HepG2 (cell line): ENCODE measurements at regions not wholly inside any gene's neighbourhood (a gene's known extent, or its start where the extent isn't known, plus 50 kb on each side); places are given as distances from the start of the nearest gene placed in this dataset.
A peak's percentile ranks its signal among the peaks of the same experiment; 100 is the strongest.

ENCODE experiments used
- ATAC-seq: fragments of 200-7000 bp; cut with Tn5 transposase; 3 replicates; pipeline ENCODE4 v1.9.1; 2020; ENCODE audit warnings: mild to moderate bottlenecking, moderate library complexity
- BruUV-seq: library from RNA; stranded (reverse); fragments of 400-500 nt; replicated peaks from 2 replicates; lab custom pipeline; 2021; lab: Mats Ljungman, UMichigan
- CTCF ChIA-PET: fragments of 300-600 bp; formaldehyde crosslinking; extraction: SDS; loops from one replicate; lab custom pipeline; 2021; ENCODE audit warnings: low total read pairs, inconsistent platforms, low intra/inter-chr PET ratio; lab: Yijun Ruan, JAX
- POLR2A ChIA-PET: fragments of 350-600 bp; sonication (Branson Sonifier 250); formaldehyde crosslinking; loops from one replicate; lab custom pipeline; 2020; ENCODE audit warnings: antibody characterized with exemption, inconsistent platforms; lab: Yijun Ruan, JAX
- DNase-seq: peaks from one replicate; pipeline ENCODE4 v3.0.0-alpha.2; 2015; ENCODE audit warnings: low spot score
- FAIRE-seq: peaks from 3 replicates; lab custom pipeline; 2011; peaks lifted over from hg19 to GRCh38; lab: Jason Lieb, UNC
- H2AFZ ChIP-seq: one replicate; pipeline ENCODE4 v1.6.1; 2011; ENCODE audit warnings: low read length, inconsistent platforms
- H3K27ac ChIP-seq: fragments of 300-600 bp; 3 replicates; pipeline ENCODE4 v1.8.0; 2011; ENCODE audit warnings: mixed run types, mild to moderate bottlenecking, mixed read lengths, low read length, inconsistent platforms; ENCODE audit not compliant: insufficient read depth; ENCODE audit errors: extremely low read length
- H3K27me3 ChIP-seq, 2 experiments: fragments of 200-600 bp in 1 of 2; 2 replicates in 1 of 2; 3 replicates in 1 of 2; pipeline versions ENCODE4 v1.6.0 to v1.8.0; 2011; ENCODE audit warnings: low read length in 2 of 2, mild to moderate bottlenecking in 2 of 2, moderate library complexity in 2 of 2, inconsistent platforms in 1 of 2; ENCODE audit not compliant: insufficient read depth in 2 of 2, control insufficient read depth in 1 of 2
- H3K36me3 ChIP-seq, 2 experiments: fragments of 200-600 bp in 1 of 2; replicated peaks in 1 of 2; 2 replicates in 1 of 2; 3 replicates in 1 of 2; pipeline versions ENCODE4 v1.5.1 to v1.8.0; 2011; ENCODE audit warnings: low read length in 2 of 2, inconsistent platforms in 1 of 2; ENCODE audit not compliant: insufficient read depth in 2 of 2, control insufficient read depth in 1 of 2
- H3K4me1 ChIP-seq: 2 replicates; pipeline ENCODE4 v1.5.1; 2012; ENCODE audit warnings: low read length, inconsistent platforms; ENCODE audit not compliant: insufficient read depth
- H3K4me2 ChIP-seq: 2 replicates; pipeline ENCODE4 v1.6.0; 2011; ENCODE audit warnings: low read depth, low read length, inconsistent platforms
- H3K4me3 ChIP-seq, 3 experiments: fragments of 200-600 bp in 1 of 3; sonication (generic), shearing (Covaris generic) in 1 of 3; replicated peaks in 1 of 3; 2 replicates each; pipeline ENCODE4 v1.5.1; 2011 to 2016; ENCODE audit warnings: low read length in 3 of 3, inconsistent platforms in 2 of 3, low read depth in 2 of 3, mild to moderate bottlenecking in 2 of 3, control low read depth in 1 of 3, mixed read lengths in 1 of 3; ENCODE audit not compliant: insufficient read depth in 1 of 3
- H3K79me2 ChIP-seq: one replicate; pipeline ENCODE4 v1.6.1; 2011; ENCODE audit warnings: low read length, inconsistent platforms; ENCODE audit not compliant: insufficient read depth
- H3K9ac ChIP-seq: 2 replicates; pipeline ENCODE4 v1.6.0; 2011; ENCODE audit warnings: mild to moderate bottlenecking, low read depth, low read length, inconsistent platforms; ENCODE audit not compliant: insufficient read depth
- H3K9me3 ChIP-seq: 2 replicates; pipeline ENCODE4 v1.5.1; 2012; ENCODE audit warnings: mild to moderate bottlenecking, low read length
- H4K20me1 ChIP-seq: 2 replicates; pipeline ENCODE4 v1.6.0; 2011; ENCODE audit warnings: inconsistent platforms, mild to moderate bottlenecking, low read length, moderate library complexity; ENCODE audit not compliant: insufficient read depth
- CHD2 ChIP-seq: IDR thresholded peaks from 2 replicates; pipeline ENCODE4 v1.6.1; 2011; ENCODE audit warnings: low read depth, low read length, improper control_type of control experiment
- HHEX ChIP-seq: IDR thresholded peaks from 2 replicates; pipeline ENCODE4 v1.6.1; 2016; ENCODE audit warnings: control low read depth
- HNRNPK ChIP-seq: fragments of 200-400 bp; formaldehyde crosslinking; IDR thresholded peaks from 2 replicates; pipeline ENCODE4 v1.6.1; 2018; ENCODE audit warnings: low read length, low read depth, moderate library complexity, mild to moderate bottlenecking; ENCODE audit not compliant: poor library complexity, severe bottlenecking
- HNRNPUL1 ChIP-seq: fragments of 200-400 bp; formaldehyde crosslinking; IDR thresholded peaks from 2 replicates; pipeline ENCODE4 v1.6.1; 2017; ENCODE audit warnings: low read depth, mild to moderate bottlenecking, low read length, moderate library complexity
- KAT2B ChIP-seq: fragments of 150-350 bp; IDR thresholded peaks from 2 replicates; pipeline ENCODE4 v1.6.1; 2014; ENCODE audit warnings: low read depth, low read length, borderline replicate concordance
- NR2F1 ChIP-seq, 2 experiments: fragments of 450-650 bp in 1 of 2; formaldehyde crosslinking in 1 of 2; IDR thresholded peaks; 2 replicates each; pipeline versions ENCODE4 v1.5.0 to v1.6.1; 2016 to 2020; ENCODE audit warnings: mild to moderate bottlenecking in 1 of 2, missing compliant biosample characterization in 1 of 2, missing genetic modification reagents in 1 of 2, moderate library complexity in 1 of 2
- ONECUT2 ChIP-seq: sonication (generic); formaldehyde crosslinking; IDR thresholded peaks from 2 replicates; pipeline ENCODE4 v1.4.0; 2020; ENCODE audit warnings: missing genetic modification reagents
- TAF1 ChIP-seq: sonication (generic); formaldehyde crosslinking; IDR thresholded peaks from 2 replicates; pipeline ENCODE4 v1.4.0; 2020; ENCODE audit warnings: missing genetic modification reagents
- ZNF33B ChIP-seq: sonication (generic); formaldehyde crosslinking; IDR thresholded peaks from 2 replicates; pipeline ENCODE4 v1.5.1; 2020; ENCODE audit warnings: mild to moderate bottlenecking, missing genetic modification reagents
- WGBS: methylation state at CpG from one replicate; pipeline ENCODE4 v1.1.6; 2017; ENCODE audit warnings: low lambda C conversion rate; 5-methylcytosine and 5-hydroxymethylcytosine counted together
- in situ Hi-C: cut with HindIII; loops from 2 replicates; pipeline ENCODE4 v1.10.0; 2017; ENCODE audit warnings: low pct_unique_long_range_greater_than_20kb; ENCODE audit not compliant: extremely low pct_ligation_motif_present
- intact Hi-C: fragments of 100-400 bp; cut with micrococcal nuclease; formaldehyde crosslinking; loops from one replicate; pipeline ENCODE4 v1.10.0; 2022; ENCODE audit not compliant: unreplicated experiment
- TF ChIP-seq, protein P1 (sequence below): IDR thresholded peaks from 2 replicates; pipeline ENCODE4 v1.6.1; 2012; ENCODE audit warnings: low read length, improper control_type of control experiment
- TF ChIP-seq, protein P2 (sequence below): sonication (generic); formaldehyde crosslinking; IDR thresholded peaks from 2 replicates; pipeline ENCODE4 v1.4.0; 2020; ENCODE audit warnings: missing genetic modification reagents, borderline replicate concordance
- TF ChIP-seq, protein P3 (sequence below): sonication (generic); formaldehyde crosslinking; IDR thresholded peaks from 2 replicates; pipeline ENCODE4 v1.5.0; 2020; ENCODE audit warnings: mild to moderate bottlenecking, missing genetic modification reagents, borderline replicate concordance

DNA sequence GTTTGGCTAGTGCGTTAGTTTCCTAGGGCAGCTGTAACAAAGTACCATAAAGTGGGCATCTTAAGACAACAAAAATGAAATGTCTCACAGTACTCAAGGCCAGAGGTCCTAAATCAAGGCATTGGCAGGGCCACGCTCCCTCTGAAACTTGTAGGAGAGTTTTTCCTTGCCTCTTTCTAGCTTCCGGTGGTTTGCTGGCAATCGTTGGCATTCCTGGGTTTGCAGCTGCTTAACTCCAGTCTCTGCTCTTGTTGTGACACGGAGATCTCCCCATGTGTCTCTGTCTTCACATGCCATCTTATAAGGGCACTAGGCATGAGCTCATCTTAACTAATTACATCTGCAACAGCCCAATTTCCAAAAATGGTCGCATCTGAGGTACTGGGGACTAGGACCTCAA lies 362.0 kb upstream of the BOD1L1 start (continued):
- no peak for TF ChIP-seq NR2F1 (CRISPR knock-in tag; IDR thresholded peaks at IDR 0.05)
- TF ChIP-seq, protein P1, sequence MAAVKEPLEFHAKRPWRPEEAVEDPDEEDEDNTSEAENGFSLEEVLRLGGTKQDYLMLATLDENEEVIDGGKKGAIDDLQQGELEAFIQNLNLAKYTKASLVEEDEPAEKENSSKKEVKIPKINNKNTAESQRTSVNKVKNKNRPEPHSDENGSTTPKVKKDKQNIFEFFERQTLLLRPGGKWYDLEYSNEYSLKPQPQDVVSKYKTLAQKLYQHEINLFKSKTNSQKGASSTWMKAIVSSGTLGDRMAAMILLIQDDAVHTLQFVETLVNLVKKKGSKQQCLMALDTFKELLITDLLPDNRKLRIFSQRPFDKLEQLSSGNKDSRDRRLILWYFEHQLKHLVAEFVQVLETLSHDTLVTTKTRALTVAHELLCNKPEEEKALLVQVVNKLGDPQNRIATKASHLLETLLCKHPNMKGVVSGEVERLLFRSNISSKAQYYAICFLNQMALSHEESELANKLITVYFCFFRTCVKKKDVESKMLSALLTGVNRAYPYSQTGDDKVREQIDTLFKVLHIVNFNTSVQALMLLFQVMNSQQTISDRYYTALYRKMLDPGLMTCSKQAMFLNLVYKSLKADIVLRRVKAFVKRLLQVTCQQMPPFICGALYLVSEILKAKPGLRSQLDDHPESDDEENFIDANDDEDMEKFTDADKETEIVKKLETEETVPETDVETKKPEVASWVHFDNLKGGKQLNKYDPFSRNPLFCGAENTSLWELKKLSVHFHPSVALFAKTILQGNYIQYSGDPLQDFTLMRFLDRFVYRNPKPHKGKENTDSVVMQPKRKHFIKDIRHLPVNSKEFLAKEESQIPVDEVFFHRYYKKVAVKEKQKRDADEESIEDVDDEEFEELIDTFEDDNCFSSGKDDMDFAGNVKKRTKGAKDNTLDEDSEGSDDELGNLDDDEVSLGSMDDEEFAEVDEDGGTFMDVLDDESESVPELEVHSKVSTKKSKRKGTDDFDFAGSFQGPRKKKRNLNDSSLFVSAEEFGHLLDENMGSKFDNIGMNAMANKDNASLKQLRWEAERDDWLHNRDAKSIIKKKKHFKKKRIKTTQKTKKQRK: no peak

DNA sequence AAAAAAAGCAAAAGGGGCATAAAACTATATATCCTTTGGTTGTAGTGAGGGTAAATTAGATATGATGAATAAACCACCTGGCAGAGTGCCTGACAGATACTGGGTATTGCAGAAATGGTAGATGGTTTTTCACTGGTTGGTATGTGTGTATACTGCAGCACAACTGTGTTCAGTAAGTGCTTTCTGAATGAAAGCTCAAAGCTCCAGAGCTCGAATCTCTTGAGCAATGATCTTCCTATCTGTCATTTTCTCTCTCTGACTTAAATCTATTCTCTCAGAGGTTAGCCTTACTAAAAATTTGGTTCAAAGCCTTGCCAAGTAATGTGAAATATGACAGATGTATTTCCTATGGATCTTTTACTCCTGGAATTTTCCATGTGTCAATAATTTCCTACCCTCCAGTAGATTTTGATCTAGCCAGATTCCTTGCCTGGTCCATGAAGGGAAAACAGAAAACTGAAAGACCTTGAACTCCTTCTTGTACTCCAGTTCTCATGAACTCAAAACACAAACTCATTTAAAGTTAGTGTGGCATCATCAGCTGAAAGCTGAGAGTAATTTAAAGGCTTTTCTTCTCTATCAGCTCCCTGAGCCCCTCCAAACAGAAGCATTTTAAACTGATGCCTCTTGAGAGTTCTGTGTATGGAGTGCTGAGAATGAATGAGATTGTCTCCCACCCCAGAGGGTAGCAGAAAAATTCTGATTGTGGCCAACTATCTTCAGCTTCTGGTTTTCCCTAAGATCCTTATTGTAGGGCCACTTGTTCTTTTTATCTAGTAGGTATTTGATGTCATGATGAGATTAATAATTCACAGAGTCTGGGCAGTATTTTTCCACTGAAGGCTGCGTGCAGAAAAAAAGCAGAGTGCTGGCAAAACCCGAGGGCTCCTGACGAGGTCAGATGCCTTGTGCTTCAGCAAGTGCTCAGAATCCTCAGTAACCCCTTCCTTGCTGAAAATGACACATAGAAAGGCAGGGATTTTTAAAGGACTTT lies 363.4 kb upstream of the BOD1L1 start:
- POLR2A ChIA-PET: no interaction called here
- ATAC-seq: peak; percentile 86
- CTCF ChIA-PET: no interaction called here
- Histone ChIP-seq H3K27me3 (no peaks in the 10 kb centered on the region), H4K20me1 (no peaks in the 10 kb centered on the region), H3K79me2 (no peaks in the 10 kb centered on the region), H3K9me3 (peaks cover 68% of the 10 kb centered on the region), H3K9ac (peak overlapping the region; percentile 16), H3K4me2 (peak overlapping the region; percentile 15), H2AFZ (no peak overlapping the region), H3K27ac (peak overlapping the region; percentile 61), H3K4me3 (no peak overlapping the region; a peak in 1 of 6 replicates), H3K36me3 (no peaks in the 10 kb centered on the region), H3K4me1 (peaks cover 25% of the 10 kb centered on the region)
- BruUV-seq: TSS peak; percentile 99
- DNase-seq: peak; percentile 20
- peak; percentile 28 for FAIRE-seq
- WGBS: 2% methylated on average over 4 of the region's 4 CpGs
- in situ Hi-C loops: no loop called here
- intact Hi-C loops: loop anchor here (5.0 kb wide), 1 partner anchor 876 kb away; no protein-coding TSS in a partner anchor
- TF ChIP-seq CHD2 (no peak), HNRNPK (no peak), HHEX (CRISPR knock-in tag) (no peak), ZNF33B (CRISPR knock-in tag) (no peak), ONECUT2 (CRISPR knock-in tag) (peak; percentile 27; the same call in 1 of the 2 replicates), HNRNPUL1 (peak; percentile 77; the same call in 1 of the 2 replicates), KAT2B (no peak), TAF1 (CRISPR knock-in tag) (0 out of 2 replicates have a peak, but pooled peaks have one; percentile 24)
- TF ChIP-seq, protein P2, sequence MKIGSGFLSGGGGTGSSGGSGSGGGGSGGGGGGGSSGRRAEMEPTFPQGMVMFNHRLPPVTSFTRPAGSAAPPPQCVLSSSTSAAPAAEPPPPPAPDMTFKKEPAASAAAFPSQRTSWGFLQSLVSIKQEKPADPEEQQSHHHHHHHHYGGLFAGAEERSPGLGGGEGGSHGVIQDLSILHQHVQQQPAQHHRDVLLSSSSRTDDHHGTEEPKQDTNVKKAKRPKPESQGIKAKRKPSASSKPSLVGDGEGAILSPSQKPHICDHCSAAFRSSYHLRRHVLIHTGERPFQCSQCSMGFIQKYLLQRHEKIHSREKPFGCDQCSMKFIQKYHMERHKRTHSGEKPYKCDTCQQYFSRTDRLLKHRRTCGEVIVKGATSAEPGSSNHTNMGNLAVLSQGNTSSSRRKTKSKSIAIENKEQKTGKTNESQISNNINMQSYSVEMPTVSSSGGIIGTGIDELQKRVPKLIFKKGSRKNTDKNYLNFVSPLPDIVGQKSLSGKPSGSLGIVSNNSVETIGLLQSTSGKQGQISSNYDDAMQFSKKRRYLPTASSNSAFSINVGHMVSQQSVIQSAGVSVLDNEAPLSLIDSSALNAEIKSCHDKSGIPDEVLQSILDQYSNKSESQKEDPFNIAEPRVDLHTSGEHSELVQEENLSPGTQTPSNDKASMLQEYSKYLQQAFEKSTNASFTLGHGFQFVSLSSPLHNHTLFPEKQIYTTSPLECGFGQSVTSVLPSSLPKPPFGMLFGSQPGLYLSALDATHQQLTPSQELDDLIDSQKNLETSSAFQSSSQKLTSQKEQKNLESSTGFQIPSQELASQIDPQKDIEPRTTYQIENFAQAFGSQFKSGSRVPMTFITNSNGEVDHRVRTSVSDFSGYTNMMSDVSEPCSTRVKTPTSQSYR (CRISPR knock-in tag): no peak
- TF ChIP-seq, protein P3, sequence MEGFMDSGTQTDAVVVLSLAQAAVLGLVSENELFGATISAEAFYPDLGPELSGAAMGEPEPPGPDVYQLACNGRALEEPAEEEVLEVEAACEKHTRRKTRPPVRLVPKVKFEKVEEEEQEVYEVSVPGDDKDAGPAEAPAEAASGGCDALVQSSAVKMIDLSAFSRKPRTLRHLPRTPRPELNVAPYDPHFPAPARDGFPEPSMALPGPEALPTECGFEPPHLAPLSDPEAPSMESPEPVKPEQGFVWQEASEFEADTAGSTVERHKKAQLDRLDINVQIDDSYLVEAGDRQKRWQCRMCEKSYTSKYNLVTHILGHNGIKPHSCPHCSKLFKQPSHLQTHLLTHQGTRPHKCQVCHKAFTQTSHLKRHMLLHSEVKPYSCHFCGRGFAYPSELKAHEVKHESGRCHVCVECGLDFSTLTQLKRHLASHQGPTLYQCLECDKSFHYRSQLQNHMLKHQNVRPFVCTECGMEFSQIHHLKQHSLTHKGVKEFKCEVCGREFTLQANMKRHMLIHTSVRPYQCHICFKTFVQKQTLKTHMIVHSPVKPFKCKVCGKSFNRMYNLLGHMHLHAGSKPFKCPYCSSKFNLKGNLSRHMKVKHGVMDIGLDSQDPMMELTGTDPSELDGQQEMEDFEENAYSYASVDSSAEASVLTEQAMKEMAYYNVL (CRISPR knock-in tag): 0 out of 2 replicates have a peak, but pooled peaks have one; percentile 29
